GM18858 (cell line): ENCODE measurements at regions not wholly inside any gene's neighbourhood (a gene's known extent, or its start where the extent isn't known, plus 50 kb on each side); places are given as distances from the start of the nearest gene placed in this dataset.

Experiments
- ATAC-seq: cut with Tn5 transposase; IDR thresholded peaks from one replicate; pipeline ENCODE4 v1.9.1; 2021; ENCODE audit not compliant: unreplicated experiment

GRCh38 chr16:20259541-20259940 is 67.8 kb downstream of the GP2 start:
- ATAC-seq = no peak

- ATAC-seq = no peak
Measured at GRCh38 chr16:20257234-20257633, 70.1 kb downstream of the GP2 start.

- no peak for ATAC-seq
Measured at GRCh38 chr16:20255002-20255401, 72.3 kb downstream of the GP2 start.

- ATAC-seq = no peak
Measured at GRCh38 chr16:20253825-20254224, 73.5 kb downstream of the GP2 start.

GRCh38 chr16:20249211-20249610 is 78.1 kb downstream of the GP2 start:
- no peak for ATAC-seq

- no peak for ATAC-seq
Measured at GRCh38 chr16:20247076-20247475, 80.2 kb downstream of the GP2 start.

- no peak for ATAC-seq
Measured at GRCh38 chr16:20243731-20244281, 83.5 kb downstream of the GP2 start.

GRCh38 chr16:20242568-20243255 is 84.6 kb downstream of the GP2 start:
- ATAC-seq = no peak

GRCh38 chr16:20241321-20241720 is 86.0 kb downstream of the GP2 start:
- ATAC-seq = no peak

GRCh38 chr16:20236579-20237289 is 90.6 kb downstream of the GP2 start:
- ATAC-seq = no peak

- ATAC-seq = no peak
Measured at GRCh38 chr16:20225228-20225733, 102.0 kb downstream of the GP2 start.

GRCh38 chr16:20221208-20221607 is 106.1 kb downstream of the GP2 start:
- no peak for ATAC-seq

GRCh38 chr16:20218093-20218492 is 109.2 kb downstream of the GP2 start:
- no peak for ATAC-seq

- ATAC-seq = no peak
Measured at GRCh38 chr16:20216591-20217217, 110.6 kb downstream of the GP2 start.

- no peak for ATAC-seq
Measured at GRCh38 chr16:20214401-20214800, 112.9 kb downstream of the GP2 start.

GRCh38 chr16:20203272-20203671 is 124.0 kb downstream of the GP2 start:
- ATAC-seq = no peak

GRCh38 chr16:20202747-20203146 is 124.6 kb downstream of the GP2 start:
- ATAC-seq = no peak

- no peak for ATAC-seq
Measured at GRCh38 chr16:20192801-20193200, 119.1 kb upstream of the GPR139 start.

GRCh38 chr16:20191566-20191965 is 117.9 kb upstream of the GPR139 start:
- no peak for ATAC-seq

- ATAC-seq = no peak
Measured at GRCh38 chr16:20181949-20182348, 108.3 kb upstream of the GPR139 start.

GRCh38 chr16:20181416-20181815 is 107.7 kb upstream of the GPR139 start:
- ATAC-seq = no peak

GRCh38 chr16:20178297-20178696 is 104.6 kb upstream of the GPR139 start:
- no peak for ATAC-seq
